ENCODE measurements at regions not wholly inside any gene's neighbourhood (a gene's known extent, or its start where the extent isn't known, plus 50 kb on each side); places are given as distances from the start of the nearest gene placed in this dataset.

DNA sequence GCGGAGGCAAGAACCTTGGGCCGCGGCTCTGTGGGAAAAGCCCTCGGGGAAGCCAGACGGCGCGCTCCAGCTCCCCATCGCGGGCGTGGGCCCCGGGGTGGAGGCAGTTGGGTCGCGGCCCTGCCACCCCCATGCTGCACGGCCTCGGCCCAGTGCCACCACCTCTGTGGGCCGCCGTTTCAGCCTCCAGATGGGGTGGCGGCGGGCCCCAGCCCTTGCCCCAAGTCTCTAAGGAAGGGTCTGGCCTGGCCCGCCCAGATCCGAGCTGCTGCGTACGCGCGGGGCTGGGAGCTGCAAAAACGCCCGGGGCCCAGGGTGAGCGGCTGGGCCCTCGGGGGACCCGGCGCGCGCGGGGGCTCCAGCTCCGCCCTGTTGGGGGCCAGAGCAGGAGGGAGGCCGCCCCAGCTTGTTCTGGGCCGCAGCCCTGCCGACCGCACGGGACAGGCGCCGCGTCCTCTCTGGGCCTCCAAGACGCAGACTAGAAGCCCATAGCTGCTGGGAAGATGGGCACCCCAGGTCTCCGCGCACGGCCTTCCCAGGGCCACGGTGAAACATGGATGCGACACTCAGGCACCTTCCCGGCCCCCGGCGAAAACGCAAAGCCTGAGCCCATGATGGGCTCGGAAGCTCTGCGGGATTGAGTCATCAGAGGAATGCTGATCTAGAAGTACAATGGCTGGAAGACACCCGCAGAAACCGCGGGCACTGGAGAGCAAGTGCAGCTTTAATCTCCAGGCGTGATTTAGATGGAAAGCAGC lies 110.1 kb downstream of the KCTD15 start:
- Histone ChIP-seq H3K9ac (ENCODE audit: low read length in 5 of 5) (no peak overlapping the region), H3K36me3 (ENCODE audit: control insufficient read depth in 5 of 5, insufficient read depth in 5 of 5, low read length in 5 of 5) (no peaks in the 10 kb centered on the region), H3K9me3 (ENCODE audit: control insufficient read depth in 5 of 5, low read length in 5 of 5) (no peaks in the 10 kb centered on the region), H3K4me3 (ENCODE audit: low read depth in 1 of 5, low read length in 5 of 5) (peak overlapping the region in 3 of 5 donors; percentile 52 to 57 (median 52)), H3K27me3 (ENCODE audit: control insufficient read depth in 5 of 5, insufficient read depth in 4 of 5, low read length in 5 of 5) (peaks cover 0 to 21% (median 4%) of the 10 kb centered on the region in 5 donors), H3K27ac (ENCODE audit: low read depth, low read length) (no peak overlapping the region), H3K4me1 (ENCODE audit: control insufficient read depth in 5 of 5, insufficient read depth in 5 of 5, low read length in 5 of 5) (peaks cover 0 to 17% (median 17%) of the 10 kb centered on the region in 5 donors)

DNA sequence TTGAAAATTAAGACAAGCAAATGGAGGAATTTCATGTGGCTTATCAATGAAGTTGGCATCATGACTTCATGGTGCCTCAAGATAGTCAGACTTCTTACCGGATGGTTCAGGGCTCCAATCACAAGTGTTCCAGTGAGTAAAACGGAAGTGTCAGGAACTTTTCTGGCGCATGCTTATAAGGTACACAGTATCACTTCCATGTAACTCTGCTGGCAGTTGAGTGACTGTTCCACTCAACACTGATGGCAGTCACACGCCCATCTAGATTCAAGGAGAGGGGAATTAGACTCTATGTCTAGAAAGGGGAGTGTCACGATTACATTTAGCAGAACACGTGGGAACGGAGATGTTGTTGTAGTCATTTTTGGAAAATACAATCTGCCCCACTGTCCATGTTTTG lies 114.3 kb downstream of the KCTD15 start:
- H3K9ac ChIP-seq (ENCODE audit: low read length in 5 of 5): no peak overlapping the region
- peaks cover 0 to 9% (median 5%) of the 10 kb centered on the region in 5 donors for H3K4me1 ChIP-seq (ENCODE audit: control insufficient read depth in 5 of 5, insufficient read depth in 5 of 5, low read length in 5 of 5)
- H3K27ac ChIP-seq (ENCODE audit: low read depth, low read length): no peak overlapping the region
- H3K4me3 ChIP-seq (ENCODE audit: low read depth in 1 of 5, low read length in 5 of 5): no peak overlapping the region
- peaks cover 0 to 12% (median 5%) of the 10 kb centered on the region in 5 donors for H3K27me3 ChIP-seq (ENCODE audit: control insufficient read depth in 5 of 5, insufficient read depth in 4 of 5, low read length in 5 of 5)
- no peaks in the 10 kb centered on the region for H3K9me3 ChIP-seq (ENCODE audit: control insufficient read depth in 5 of 5, low read length in 5 of 5)
- no peaks in the 10 kb centered on the region for H3K36me3 ChIP-seq (ENCODE audit: control insufficient read depth in 5 of 5, insufficient read depth in 5 of 5, low read length in 5 of 5)

DNA sequence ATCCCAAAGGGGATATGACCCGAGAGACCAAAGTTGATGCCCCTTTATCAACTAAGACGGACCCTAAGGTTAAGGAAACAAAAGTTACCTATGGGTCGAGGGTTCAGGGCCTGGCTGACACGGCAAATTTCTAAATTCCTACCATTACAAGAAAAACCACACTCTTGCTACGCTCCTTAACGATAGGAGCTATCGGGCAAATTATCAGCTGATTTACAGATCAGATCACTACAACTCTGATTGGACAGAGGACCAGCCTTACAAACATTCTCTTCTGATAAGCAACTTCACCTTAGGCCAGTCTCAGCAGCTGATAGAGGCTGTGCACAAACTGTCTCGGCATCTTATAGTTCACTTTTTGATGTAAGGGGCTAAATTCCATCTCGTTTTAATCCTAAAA lies 117.9 kb downstream of the KCTD15 start:
- Histone ChIP-seq H3K9me3 (ENCODE audit: control insufficient read depth in 5 of 5, low read length in 5 of 5) (peaks cover 0 to 6% (median 0%) of the 10 kb centered on the region in 5 donors), H3K27me3 (ENCODE audit: control insufficient read depth in 5 of 5, insufficient read depth in 4 of 5, low read length in 5 of 5) (peaks cover 0 to 10% (median 0%) of the 10 kb centered on the region in 5 donors), H3K4me3 (ENCODE audit: low read depth in 1 of 5, low read length in 5 of 5) (no peak overlapping the region), H3K4me1 (ENCODE audit: control insufficient read depth in 5 of 5, insufficient read depth in 5 of 5, low read length in 5 of 5) (no peaks in the 10 kb centered on the region), H3K36me3 (ENCODE audit: control insufficient read depth in 5 of 5, insufficient read depth in 5 of 5, low read length in 5 of 5) (no peaks in the 10 kb centered on the region), H3K9ac (ENCODE audit: low read length in 5 of 5) (no peak overlapping the region), H3K27ac (ENCODE audit: low read depth, low read length) (no peak overlapping the region)

DNA sequence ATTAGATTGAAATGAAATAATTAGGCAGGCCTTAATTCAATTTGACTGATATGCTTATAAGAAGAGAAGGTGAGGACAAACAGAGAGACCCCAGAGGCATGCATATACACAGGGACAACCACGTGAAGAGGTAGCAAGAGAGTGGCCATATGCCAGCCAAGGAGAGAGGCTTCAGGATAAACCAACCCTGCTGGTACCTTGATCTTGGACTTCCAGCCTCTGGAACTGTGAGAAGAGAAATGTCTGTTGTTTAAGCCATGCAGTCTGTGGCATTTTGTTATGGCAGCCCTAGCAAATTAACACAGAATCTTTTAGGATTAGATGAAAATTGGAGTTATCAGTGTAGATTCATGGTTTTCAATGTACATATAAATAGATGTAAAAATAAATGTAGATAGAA lies 120.1 kb downstream of the KCTD15 start:
- no peak overlapping the region for H3K9ac ChIP-seq (ENCODE audit: low read length in 5 of 5)
- no peak overlapping the region for H3K27ac ChIP-seq (ENCODE audit: low read depth, low read length)
- peaks cover 0 to 10% (median 0%) of the 10 kb centered on the region in 5 donors for H3K27me3 ChIP-seq (ENCODE audit: control insufficient read depth in 5 of 5, insufficient read depth in 4 of 5, low read length in 5 of 5)
- H3K36me3 ChIP-seq (ENCODE audit: control insufficient read depth in 5 of 5, insufficient read depth in 5 of 5, low read length in 5 of 5): no peaks in the 10 kb centered on the region
- H3K9me3 ChIP-seq (ENCODE audit: control insufficient read depth in 5 of 5, low read length in 5 of 5): peaks cover 0 to 6% (median 0%) of the 10 kb centered on the region in 5 donors
- no peak overlapping the region for H3K4me3 ChIP-seq (ENCODE audit: low read depth in 1 of 5, low read length in 5 of 5)
- no peaks in the 10 kb centered on the region for H3K4me1 ChIP-seq (ENCODE audit: control insufficient read depth in 5 of 5, insufficient read depth in 5 of 5, low read length in 5 of 5)

DNA sequence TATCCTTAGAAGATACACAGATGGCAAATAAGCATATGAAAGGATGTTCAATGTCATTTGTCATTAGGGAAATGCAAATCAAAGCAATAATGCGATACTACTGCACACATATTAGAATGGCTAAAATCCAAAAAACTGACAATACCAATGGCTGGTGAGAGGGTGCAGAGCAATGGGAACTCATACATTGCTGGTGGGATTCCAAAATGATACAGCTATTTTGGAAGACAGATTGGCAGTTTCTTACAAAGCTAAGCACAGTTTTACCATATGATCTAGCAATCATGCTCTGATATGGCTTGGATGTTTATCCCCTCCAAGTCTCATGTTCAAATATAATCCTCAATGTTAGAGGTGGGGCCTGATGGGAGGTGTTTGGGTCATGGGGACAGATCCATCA lies 122.6 kb downstream of the KCTD15 start:
- Histone ChIP-seq H3K36me3 (ENCODE audit: control insufficient read depth in 5 of 5, insufficient read depth in 5 of 5, low read length in 5 of 5) (no peaks in the 10 kb centered on the region), H3K4me1 (ENCODE audit: control insufficient read depth in 5 of 5, insufficient read depth in 5 of 5, low read length in 5 of 5) (no peaks in the 10 kb centered on the region), H3K4me3 (ENCODE audit: low read depth in 1 of 5, low read length in 5 of 5) (no peak overlapping the region), H3K27me3 (ENCODE audit: control insufficient read depth in 5 of 5, insufficient read depth in 4 of 5, low read length in 5 of 5) (peaks cover 0 to 2% (median 0%) of the 10 kb centered on the region in 5 donors), H3K9ac (ENCODE audit: low read length in 5 of 5) (no peak overlapping the region), H3K9me3 (ENCODE audit: control insufficient read depth in 5 of 5, low read length in 5 of 5) (peaks cover 0 to 6% (median 0%) of the 10 kb centered on the region in 5 donors), H3K27ac (ENCODE audit: low read depth, low read length) (no peak overlapping the region)

DNA sequence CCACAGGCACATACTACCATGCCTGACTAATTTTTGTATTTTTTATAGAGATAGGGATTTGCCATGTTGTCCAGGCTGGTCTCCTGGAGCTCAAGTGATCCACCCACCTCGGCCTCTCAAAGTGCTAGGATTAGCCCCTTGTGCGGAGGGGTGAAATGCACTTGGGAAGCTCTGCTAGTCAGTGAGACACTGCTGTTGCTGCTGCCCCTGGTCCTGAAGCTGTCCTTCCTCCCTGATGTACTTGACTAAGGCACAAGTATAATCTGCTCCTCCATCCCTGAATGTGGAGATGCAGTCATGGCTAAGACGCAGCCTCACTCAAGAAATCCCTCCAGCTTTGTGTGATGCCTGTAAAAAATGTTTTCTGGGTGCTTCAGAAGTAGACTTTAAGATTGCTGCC lies 124.5 kb downstream of the KCTD15 start:
- Histone ChIP-seq H3K27ac (ENCODE audit: low read depth, low read length) (no peak overlapping the region), H3K9me3 (ENCODE audit: control insufficient read depth in 5 of 5, low read length in 5 of 5) (peaks cover 0 to 6% (median 0%) of the 10 kb centered on the region in 5 donors), H3K4me1 (ENCODE audit: control insufficient read depth in 5 of 5, insufficient read depth in 5 of 5, low read length in 5 of 5) (no peaks in the 10 kb centered on the region), H3K4me3 (ENCODE audit: low read depth in 1 of 5, low read length in 5 of 5) (no peak overlapping the region), H3K27me3 (ENCODE audit: control insufficient read depth in 5 of 5, insufficient read depth in 4 of 5, low read length in 5 of 5) (no peaks in the 10 kb centered on the region), H3K9ac (ENCODE audit: low read length in 5 of 5) (no peak overlapping the region), H3K36me3 (ENCODE audit: control insufficient read depth in 5 of 5, insufficient read depth in 5 of 5, low read length in 5 of 5) (no peaks in the 10 kb centered on the region)

DNA sequence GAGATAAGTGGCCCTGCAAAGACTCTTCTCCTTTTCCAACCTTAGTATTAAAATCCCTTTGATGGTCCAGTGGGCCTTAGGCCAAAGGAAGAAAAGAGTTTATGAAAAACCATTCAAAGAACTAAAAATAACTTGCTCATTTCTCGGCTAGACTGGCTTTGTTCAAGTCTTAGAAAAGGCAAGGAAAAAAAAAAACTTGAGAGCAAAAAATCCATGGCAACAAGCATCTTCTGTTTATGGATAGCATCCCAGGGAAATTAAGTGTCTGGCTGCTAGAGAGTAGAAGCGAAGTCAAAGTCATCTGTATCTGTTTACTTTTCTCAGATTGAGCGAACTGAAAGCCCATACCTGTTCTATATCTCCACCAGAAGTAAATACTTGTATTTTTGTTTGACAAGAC lies 129.6 kb downstream of the KCTD15 start:
- no peaks in the 10 kb centered on the region for H3K9me3 ChIP-seq (ENCODE audit: control insufficient read depth in 5 of 5, low read length in 5 of 5)
- no peaks in the 10 kb centered on the region for H3K36me3 ChIP-seq (ENCODE audit: control insufficient read depth in 5 of 5, insufficient read depth in 5 of 5, low read length in 5 of 5)
- H3K27me3 ChIP-seq (ENCODE audit: control insufficient read depth in 5 of 5, insufficient read depth in 4 of 5, low read length in 5 of 5): peaks cover 0 to 10% (median 3%) of the 10 kb centered on the region in 5 donors
- H3K4me1 ChIP-seq (ENCODE audit: control insufficient read depth in 5 of 5, insufficient read depth in 5 of 5, low read length in 5 of 5): no peaks in the 10 kb centered on the region
- no peak overlapping the region for H3K4me3 ChIP-seq (ENCODE audit: low read depth in 1 of 5, low read length in 5 of 5)
- no peak overlapping the region for H3K9ac ChIP-seq (ENCODE audit: low read length in 5 of 5)
- no peak overlapping the region for H3K27ac ChIP-seq (ENCODE audit: low read depth, low read length)

DNA sequence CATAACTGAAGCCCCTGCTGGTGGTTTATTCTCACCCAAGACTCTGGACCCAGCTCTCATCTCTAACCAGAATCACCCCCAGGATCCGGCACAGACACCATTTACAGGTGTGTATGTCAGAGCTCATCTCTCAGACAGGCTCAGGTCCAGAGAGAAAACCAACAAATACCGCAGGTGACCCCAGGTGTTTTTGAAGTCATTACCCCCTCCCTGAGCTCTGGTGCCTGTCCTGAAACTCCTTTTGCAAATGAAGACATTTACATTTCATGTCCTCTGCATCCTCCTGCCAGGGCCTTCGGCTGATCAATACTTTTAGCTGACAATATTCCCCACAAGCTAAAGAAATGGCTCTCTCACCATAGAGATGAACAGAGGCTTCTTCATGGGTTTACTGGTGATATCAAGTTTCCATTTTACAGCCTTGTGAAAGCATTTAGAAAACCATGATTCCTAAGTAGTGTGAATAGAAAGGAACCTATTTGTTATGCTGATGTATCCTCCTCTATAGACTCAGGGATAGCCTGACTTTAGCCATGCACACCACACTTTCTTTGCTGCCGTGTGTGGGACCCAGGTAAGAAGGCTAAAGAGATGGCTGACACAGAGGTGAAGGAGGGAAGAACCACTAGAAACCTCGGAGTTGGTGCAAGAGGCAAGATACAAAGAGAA lies 131.3 kb downstream of the KCTD15 start:
- H3K27ac ChIP-seq (ENCODE audit: low read depth, low read length): no peak overlapping the region
- no peaks in the 10 kb centered on the region for H3K4me1 ChIP-seq (ENCODE audit: control insufficient read depth in 5 of 5, insufficient read depth in 5 of 5, low read length in 5 of 5)
- H3K36me3 ChIP-seq (ENCODE audit: control insufficient read depth in 5 of 5, insufficient read depth in 5 of 5, low read length in 5 of 5): no peaks in the 10 kb centered on the region
- no peaks in the 10 kb centered on the region for H3K9me3 ChIP-seq (ENCODE audit: control insufficient read depth in 5 of 5, low read length in 5 of 5)
- H3K9ac ChIP-seq (ENCODE audit: low read length in 5 of 5): no peak overlapping the region
- H3K4me3 ChIP-seq (ENCODE audit: low read depth in 1 of 5, low read length in 5 of 5): no peak overlapping the region
- peaks cover 0 to 10% (median 3%) of the 10 kb centered on the region in 5 donors for H3K27me3 ChIP-seq (ENCODE audit: control insufficient read depth in 5 of 5, insufficient read depth in 4 of 5, low read length in 5 of 5)

DNA sequence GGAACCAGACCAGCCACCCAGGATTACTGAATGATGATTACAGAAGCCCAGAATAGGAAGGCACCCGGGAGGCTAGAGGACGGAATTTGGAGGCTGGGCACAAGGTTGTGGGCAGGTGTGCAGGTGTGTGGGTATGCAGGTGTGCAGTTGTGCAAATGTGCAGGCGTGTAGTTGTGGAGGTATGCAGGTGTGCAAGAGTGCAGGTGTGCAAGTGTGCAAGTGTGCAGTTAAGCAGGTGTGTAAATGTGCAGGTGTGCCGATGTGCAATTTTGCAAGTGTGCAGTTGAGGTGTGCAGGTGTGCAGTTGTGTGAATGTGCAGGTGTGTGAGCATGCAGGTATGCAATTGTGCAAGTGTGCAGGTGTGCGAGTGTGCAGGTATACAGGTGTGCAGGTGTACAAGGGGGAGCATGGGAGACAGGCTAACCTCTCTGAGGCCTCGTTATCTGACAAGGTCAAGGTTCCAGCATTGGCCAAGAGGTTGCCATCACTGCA lies 131.8 kb downstream of the KCTD15 start:
- Histone ChIP-seq H3K27me3 (ENCODE audit: control insufficient read depth in 5 of 5, insufficient read depth in 4 of 5, low read length in 5 of 5) (peaks cover 0 to 10% (median 3%) of the 10 kb centered on the region in 5 donors), H3K9ac (ENCODE audit: low read length in 5 of 5) (no peak overlapping the region), H3K4me3 (ENCODE audit: low read depth in 1 of 5, low read length in 5 of 5) (no peak overlapping the region), H3K27ac (ENCODE audit: low read depth, low read length) (no peak overlapping the region), H3K36me3 (ENCODE audit: control insufficient read depth in 5 of 5, insufficient read depth in 5 of 5, low read length in 5 of 5) (no peaks in the 10 kb centered on the region), H3K9me3 (ENCODE audit: control insufficient read depth in 5 of 5, low read length in 5 of 5) (peaks cover 0 to 2% (median 1%) of the 10 kb centered on the region in 5 donors), H3K4me1 (ENCODE audit: control insufficient read depth in 5 of 5, insufficient read depth in 5 of 5, low read length in 5 of 5) (no peaks in the 10 kb centered on the region)

DNA sequence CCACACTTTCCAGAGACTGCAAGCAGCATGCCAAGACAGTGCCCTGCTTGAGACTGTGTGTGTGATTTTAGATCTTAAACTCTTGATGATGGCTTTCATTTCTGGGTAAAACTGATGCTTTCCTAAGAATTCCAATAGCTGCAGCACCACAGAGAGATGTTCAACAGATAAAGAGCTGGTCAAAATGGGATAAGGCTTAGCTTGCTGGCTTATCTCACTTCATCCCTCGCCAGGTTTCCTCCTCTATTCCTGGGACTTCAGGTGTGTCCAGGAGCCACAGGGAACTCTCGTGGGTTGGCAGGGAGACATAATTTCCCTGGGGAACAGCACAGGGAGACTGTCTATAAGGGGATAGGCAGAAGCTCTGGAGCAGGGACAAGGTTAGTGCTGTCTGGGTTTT lies 137.3 kb downstream of the KCTD15 start:
- H3K27me3 ChIP-seq (ENCODE audit: control insufficient read depth in 5 of 5, insufficient read depth in 4 of 5, low read length in 5 of 5): peaks cover 0 to 5% (median 0%) of the 10 kb centered on the region in 5 donors
- H3K9me3 ChIP-seq (ENCODE audit: control insufficient read depth in 5 of 5, low read length in 5 of 5): peaks cover 3 to 16% (median 15%) of the 10 kb centered on the region in 5 donors
- H3K27ac ChIP-seq (ENCODE audit: low read depth, low read length): no peak overlapping the region
- H3K36me3 ChIP-seq (ENCODE audit: control insufficient read depth in 5 of 5, insufficient read depth in 5 of 5, low read length in 5 of 5): no peaks in the 10 kb centered on the region
- no peak overlapping the region for H3K4me3 ChIP-seq (ENCODE audit: low read depth in 1 of 5, low read length in 5 of 5)
- H3K4me1 ChIP-seq (ENCODE audit: control insufficient read depth in 5 of 5, insufficient read depth in 5 of 5, low read length in 5 of 5): peaks cover 0 to 3% (median 0%) of the 10 kb centered on the region in 5 donors
- H3K9ac ChIP-seq (ENCODE audit: low read length in 5 of 5): no peak overlapping the region
